LNCaP clone FGC (cell line): ENCODE measurements at regions not wholly inside any gene's neighbourhood (a gene's known extent, or its start where the extent isn't known, plus 50 kb on each side); places are given as distances from the start of the nearest gene placed in this dataset.

Experiments
- DNase-seq: peaks from one replicate; pipeline ENCODE4 v3.0.0-alpha.2; 2011; ENCODE audit warnings: low read depth
- H3K4me3 ChIP-seq: 2 replicates; pipeline ENCODE4 v1.5.1; 2011; ENCODE audit warnings: mild to moderate bottlenecking, low read depth, low read length, control low read depth
- CTCF ChIP-seq: IDR thresholded peaks from 2 replicates; pipeline ENCODE4 v1.5.1; 2012; ENCODE audit warnings: mild to moderate bottlenecking; ENCODE audit not compliant: control insufficient read depth, insufficient read depth; ENCODE audit errors: extremely low read depth

GRCh38 chr3:151550025-151550618, 89.3 kb upstream of the IGSF10 start:
- H3K4me3 ChIP-seq = no peak overlapping the region
- no peak for DNase-seq
- TF ChIP-seq CTCF = no peak

- no peak for DNase-seq
- no peak for TF ChIP-seq CTCF
- H3K4me3 ChIP-seq = no peak overlapping the region
These were observed 87.3 kb upstream of the IGSF10 start for GRCh38 chr3:151548195-151548594.

GRCh38 chr3:151544164-151544548, 83.3 kb upstream of the IGSF10 start:
- TF ChIP-seq CTCF = no peak
- no peak for DNase-seq
- no peak overlapping the region for H3K4me3 ChIP-seq

GRCh38 chr3:151541178-151541577, 80.3 kb upstream of the IGSF10 start:
- DNase-seq = no peak
- no peak overlapping the region for H3K4me3 ChIP-seq
- TF ChIP-seq CTCF = no peak

- no peak for TF ChIP-seq CTCF
- DNase-seq = no peak
- no peak overlapping the region for H3K4me3 ChIP-seq
These were observed 78.7 kb upstream of the IGSF10 start for GRCh38 chr3:151539599-151539998.

GRCh38 chr3:151538456-151539393, 77.9 kb upstream of the IGSF10 start:
- DNase-seq = no peak
- no peak overlapping the region for H3K4me3 ChIP-seq
- TF ChIP-seq CTCF = no peak
